Astrocyte of the hippocampus (primary cell): ENCODE measurements at regions not wholly inside any gene's neighbourhood (a gene's known extent, or its start where the extent isn't known, plus 50 kb on each side); places are given as distances from the start of the nearest gene placed in this dataset.
A peak's percentile ranks its signal among the peaks of the same experiment; 100 is the strongest.

Experiments
- DNase-seq: peaks from one replicate; pipeline ENCODE4 v3.0.0; 2011; ENCODE audit warnings: low read depth, low spot score

DNA sequence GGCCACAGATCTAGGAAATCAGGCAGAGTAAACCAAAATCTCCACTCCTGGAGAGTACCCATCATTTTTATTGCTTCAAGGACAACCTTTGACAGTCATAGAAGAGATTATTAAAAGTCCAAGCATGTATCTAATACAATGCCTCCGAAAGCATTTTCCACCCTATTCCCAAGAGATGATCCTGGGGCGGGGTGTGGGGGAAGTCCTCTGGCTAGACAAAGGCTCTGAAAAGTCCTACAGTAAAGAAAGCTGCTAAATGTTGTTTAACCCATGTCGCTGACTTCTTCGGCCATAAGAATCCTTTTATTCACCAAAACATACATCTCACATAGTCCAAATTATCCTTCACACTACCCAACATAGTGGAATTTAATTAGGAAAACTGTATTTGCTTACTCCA, 115.7 kb upstream of the STT3B start:
- no peak for DNase-seq

DNA sequence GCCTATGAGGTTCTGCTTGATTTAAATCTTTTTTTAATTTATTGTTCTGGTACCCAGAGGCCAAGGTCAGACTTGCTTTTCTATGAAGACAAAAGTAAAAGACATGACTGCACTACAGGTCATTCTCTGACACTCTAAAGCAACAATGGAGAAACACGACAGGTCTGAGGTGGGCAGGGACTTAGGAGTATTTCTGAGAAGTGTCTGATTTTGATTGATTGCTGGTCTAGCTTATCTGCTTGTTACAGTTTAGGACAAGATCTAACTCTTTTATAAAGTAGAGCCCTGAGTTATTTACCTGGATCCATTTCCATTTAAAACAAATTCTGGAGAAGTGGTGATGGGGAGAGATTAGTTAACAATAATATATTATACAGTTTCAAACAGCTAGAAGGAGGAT, 115.2 kb upstream of the STT3B start:
- no peak for DNase-seq

DNA sequence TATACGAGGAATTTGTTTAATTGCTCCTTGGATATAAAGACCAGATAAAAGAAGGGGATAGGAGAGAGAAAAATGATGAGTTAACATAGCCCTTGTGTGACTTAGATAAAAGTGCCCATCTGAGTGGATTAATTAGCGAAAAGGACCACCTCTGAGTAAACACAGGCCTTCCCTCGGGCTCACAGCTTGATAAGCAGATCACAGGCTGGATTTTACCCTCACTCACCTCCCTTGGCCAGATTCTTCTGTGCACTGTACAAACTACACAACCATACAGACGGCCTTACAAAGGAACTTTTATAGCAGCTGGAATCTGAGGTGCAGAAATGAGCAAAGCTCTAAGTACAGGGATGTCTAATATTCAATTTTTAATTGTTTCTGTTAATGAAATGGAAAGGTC, 112.4 kb upstream of the STT3B start:
- no peak for DNase-seq

DNA sequence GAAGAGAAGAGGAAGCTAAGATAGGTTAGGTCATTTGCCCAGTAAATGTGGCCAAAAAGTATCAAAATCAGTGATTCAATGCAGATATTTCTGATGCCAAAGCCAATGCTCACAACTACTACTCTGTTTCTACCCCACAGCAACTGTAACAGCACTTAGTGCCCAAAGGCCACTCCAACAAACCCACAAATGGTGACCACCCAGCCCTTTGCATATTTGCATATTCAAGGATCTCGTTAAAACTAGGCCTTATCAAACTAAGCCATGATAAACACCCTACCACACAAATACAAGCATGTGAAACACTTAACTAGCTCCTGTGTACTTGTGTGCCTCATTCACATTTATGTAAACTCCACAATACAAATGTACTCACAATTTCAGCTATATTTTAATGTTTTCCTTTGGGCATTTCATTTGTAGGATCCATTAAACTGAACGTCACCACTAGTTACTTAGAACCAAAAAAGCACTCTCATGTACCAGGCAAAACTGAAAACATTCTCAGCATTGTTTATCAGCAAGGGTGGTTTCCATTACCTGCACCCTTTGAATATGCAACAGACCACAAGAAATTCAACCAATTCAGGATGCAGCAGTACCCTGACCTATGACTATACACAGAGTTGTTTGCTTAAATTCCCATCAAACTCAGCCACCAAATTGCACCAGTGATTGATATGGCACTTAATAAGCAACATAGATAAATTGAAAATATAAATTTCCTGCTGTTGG, 111.2 kb upstream of the STT3B start:
- DNase-seq = peak; percentile 77

DNA sequence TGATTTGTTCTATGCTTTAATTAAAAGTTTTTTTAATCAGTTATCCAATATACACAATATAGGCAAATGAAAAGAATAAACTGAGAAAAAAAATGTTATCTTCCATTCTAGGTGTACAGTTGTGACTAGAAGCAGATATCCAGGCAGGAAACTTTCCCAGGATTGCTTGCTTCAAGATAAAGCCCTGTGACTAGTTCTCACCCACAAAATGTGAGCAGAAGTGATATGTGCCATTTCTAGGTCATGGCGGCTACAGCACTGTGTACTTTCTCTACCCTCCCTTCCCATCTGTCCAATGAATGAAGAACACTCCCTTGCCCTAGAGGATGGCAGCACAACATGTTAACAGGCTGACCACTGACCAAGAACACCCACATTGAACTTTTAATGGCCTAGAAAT, 110.5 kb upstream of the STT3B start:
- no peak for DNase-seq

DNA sequence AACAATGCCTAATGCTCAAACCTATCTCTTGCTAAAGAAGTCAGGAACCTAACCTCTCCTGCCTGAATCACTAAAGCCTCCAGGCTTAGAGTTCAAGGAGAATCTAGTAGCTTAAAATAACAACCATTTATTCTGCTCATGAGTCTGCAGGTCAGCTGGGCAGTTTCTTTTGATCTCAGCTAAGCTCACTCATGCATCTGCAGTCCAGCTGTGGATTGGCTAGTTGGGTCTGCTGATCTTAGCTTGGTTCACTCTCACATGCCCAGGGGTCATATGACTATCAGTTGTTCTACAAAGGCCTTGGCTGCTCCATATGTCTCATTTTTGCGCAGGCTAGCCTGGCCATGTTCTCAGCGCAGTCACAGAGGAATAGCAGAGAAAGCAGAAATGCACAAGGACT, 109.2 kb upstream of the STT3B start:
- DNase-seq = peak; percentile 46

DNA sequence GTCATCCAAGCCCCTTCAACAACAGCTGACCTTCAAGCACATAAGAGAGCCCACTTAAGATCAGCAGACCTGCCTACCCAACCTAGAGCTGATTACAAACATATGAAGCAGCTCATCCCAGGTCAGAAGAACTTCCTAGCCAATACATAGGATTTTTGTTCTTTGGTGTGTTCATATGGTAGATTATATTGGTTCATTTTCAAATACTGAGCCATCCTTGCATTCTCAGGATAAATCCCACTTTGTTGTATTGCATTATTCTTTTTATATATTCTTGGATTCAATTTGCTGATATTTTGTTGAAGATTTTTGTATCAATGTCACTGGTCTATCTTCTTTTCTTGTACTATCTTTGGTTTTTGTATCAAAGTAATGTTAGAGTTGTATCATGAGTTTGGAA, 107.3 kb upstream of the STT3B start:
- no peak for DNase-seq

DNA sequence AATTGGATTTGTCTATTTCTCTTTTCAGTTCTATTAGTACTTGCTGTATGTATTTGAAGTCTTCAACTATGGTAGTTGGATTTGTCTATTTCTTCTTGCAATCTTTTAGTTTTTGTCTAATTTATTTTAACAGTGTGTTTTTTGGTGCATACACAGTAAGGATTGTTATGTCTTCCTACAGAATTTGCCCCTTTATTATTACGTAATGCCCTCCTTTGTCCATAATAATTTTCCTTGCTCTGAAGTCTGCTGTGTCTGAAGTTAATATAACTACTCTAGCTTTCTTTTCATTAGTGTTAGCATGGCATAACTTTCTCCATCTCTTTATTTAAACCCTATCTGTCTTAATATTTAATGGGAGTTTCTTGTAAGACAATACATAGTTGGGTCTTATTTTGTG, 105.1 kb upstream of the STT3B start:
- DNase-seq = no peak

DNA sequence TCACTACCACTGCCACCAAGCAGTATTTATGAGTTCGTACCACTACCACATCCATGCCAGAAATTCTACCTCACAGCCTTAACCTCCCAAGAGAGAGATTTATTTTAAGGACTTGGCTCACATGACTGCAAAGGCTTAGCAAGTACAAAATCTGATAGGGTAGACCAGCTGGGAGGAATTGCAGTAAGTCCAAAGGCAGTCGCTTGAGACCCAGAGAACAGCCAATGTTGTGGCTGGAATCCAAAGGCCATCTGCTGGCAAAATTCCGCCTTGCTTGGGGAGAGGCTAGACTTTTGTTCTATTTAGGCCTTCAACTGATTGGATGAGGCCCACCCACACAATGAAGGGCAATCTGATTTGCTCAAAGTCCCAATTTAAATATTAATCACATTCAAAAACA, 101.4 kb upstream of the STT3B start:
- DNase-seq = no peak

DNA sequence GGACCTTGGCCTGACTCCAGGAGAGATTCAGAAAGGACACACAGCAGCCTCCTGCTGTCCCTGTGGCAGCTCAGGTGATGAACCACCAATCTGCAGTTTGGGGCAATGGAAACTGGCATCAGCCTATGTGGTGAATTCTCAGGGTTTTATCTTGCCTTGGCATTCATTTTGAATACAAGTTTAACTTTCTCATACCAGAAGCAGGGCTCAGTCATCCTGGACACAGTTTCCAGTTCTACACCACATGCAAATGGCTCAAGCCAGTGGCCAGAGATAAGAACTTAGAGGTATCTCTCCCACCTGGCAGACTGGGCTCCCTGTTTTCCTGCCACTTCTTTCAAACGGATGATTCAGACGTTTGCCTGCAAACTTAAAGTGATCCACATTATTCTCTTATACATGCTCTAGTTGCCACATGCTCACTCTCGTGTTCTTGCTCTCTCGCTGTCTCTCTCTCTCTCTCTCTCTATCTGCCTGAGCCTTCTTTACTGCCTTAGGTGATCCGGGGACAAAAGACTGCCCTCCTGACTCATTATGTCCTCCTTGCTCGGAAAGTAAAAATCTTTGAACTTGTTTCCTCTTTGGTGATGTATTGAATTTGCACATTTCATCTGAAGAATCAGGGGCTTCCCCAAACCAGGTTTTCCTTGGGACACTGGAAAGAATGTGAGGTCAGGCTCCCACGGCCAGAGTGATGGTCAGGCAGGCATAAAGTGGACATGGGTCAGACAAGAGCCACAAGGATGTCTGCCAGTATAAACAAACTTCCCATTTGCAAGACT, 99.6 kb upstream of the STT3B start:
- peak; percentile 27 for DNase-seq

DNA sequence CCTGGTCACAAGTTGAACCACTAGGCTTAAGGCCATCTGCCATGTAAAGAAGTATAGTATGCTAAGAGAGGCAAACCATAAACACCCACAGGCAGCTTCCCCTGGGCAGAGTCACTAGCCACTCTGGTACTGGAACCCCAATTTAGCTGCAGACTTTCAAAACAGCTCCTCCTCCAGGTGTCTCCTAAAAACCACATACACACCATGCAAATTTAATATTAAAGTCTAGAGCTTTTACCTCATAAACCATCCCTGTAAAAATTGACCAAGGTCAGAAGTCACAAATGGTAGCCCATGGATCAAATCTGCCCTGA, 99.1 kb upstream of the STT3B start:
- no peak for DNase-seq

DNA sequence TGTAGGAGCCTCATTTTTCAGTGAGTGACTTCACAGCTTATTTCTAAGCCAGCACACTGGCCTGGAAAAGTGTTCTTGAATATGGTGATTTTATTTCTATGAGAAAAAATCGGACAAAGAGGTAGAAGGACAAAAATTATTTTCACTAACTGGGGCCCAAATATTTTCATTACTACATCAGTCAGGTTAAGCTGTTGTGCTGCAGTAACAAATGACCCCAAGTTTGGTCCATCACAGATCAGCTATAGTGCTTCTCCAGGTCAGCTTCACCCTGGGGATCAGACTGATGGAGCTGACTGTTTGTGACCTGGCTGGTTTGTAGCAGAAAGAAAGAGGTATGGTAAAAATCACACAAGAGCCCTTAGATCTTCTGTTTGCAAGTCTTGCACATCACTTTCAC, 97.9 kb upstream of the STT3B start:
- no peak for DNase-seq

DNA sequence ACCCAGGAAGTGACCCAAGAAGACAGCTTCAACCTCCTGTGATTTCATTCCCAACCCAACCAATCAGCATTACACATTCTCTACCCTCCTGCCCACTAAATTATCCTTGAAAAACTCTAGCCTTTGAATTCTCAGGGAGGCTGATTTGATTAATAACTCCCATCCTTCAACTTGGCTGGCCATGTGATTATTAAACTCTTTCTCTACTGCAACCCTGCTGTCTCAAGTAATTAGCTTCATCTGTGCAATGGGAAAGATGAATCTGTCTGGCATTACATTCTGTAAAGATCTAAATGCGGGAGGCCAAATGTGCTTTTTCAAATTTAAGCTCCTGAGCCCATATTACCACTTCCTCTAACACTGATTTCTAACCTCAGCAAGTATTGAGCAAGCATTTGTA, 95.9 kb upstream of the STT3B start:
- DNase-seq = no peak

DNA sequence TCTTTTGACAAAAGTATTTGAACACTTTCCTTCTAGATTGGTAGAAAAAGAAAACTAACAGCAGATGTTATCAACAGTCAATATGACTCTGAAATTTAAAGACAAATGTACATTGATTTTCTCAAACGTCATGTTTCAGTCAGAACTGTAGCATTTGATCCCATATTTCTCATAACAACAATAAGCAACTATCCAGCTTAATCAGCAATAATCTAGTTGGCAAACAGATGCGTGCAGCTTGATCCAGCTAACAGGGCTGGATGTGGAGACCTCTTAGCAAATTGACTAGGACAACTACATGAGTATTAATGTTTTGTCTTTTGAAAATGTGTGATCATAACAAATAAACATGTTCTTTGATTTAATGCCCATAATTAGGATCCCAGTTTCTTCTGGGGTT, 94.0 kb upstream of the STT3B start:
- DNase-seq = no peak

DNA sequence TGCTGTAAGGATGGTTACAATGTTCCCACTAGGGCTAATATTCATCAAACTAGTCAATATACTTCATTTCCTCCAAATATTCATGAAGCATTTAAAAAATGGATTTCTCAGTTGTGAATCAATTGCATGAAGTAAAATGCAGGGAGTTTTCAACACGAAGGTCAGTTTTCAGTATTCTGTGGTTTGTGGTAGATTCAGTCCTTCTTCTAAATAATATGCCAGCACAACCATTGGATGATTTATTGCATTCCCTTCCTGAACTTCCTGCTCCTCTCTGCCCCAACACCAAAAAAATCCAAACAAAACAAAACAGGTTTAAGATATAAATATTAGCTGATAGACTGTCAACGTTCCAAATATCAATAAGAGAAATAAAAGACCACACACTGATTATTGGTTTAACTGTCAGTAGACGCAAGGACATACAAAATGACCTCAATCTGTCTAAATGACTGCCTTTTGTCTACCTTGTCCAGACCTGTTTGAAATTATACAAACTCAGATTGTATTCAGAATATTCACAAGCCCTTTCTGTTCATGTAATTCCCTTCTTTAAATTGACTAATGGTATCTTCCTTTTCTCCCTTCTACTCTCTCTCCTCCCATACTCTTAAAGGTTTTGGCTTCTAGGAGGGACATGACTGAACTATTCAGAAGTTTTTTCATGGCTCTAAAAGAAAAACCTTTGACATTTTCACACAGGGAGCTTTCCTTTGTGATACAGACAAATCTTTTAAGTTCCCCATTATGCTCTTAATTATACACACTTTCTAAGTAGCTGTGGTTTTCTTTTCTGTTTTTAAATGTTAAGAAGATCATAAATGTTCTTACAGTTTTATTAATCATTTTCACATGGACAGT, 92.6 kb upstream of the STT3B start:
- no peak for DNase-seq

DNA sequence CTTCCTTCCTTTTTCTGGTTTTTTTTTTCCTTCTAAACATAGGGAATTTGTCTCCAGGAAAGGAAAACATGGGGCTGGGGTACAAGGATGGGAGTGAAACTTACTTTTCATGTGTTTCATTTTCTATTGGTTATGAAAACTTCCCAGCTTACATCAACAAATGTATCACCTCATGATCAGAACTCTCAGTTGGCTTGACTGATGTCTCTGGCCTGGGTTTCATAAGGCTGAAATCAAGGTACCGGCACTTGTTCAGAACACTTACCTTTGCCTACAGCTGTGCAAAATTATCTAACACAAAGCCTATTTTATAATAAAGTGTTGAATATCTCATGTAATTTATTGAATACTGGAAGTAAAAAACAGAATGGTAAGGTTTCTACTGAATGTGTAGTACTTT, 91.8 kb upstream of the STT3B start:
- no peak for DNase-seq

DNA sequence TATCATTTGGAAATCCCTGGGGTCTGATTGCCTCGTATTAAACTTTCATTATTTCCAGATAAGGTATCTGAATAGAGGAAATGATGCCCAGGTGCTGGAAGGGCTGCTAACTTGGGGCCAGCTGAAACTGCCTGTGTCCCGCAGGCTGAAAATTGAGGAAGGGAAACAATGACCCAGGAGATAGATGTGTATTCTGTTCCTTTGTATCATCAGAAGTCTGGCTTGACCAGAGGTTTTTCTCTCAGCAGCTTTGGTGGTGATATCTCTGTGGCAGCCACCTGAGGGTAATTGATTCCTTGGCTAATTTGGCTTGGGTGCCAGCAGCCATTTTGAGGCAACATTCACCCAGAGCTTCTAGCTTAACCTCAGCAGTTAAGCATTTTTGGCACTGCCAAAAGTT, 90.0 kb upstream of the STT3B start:
- no peak for DNase-seq

DNA sequence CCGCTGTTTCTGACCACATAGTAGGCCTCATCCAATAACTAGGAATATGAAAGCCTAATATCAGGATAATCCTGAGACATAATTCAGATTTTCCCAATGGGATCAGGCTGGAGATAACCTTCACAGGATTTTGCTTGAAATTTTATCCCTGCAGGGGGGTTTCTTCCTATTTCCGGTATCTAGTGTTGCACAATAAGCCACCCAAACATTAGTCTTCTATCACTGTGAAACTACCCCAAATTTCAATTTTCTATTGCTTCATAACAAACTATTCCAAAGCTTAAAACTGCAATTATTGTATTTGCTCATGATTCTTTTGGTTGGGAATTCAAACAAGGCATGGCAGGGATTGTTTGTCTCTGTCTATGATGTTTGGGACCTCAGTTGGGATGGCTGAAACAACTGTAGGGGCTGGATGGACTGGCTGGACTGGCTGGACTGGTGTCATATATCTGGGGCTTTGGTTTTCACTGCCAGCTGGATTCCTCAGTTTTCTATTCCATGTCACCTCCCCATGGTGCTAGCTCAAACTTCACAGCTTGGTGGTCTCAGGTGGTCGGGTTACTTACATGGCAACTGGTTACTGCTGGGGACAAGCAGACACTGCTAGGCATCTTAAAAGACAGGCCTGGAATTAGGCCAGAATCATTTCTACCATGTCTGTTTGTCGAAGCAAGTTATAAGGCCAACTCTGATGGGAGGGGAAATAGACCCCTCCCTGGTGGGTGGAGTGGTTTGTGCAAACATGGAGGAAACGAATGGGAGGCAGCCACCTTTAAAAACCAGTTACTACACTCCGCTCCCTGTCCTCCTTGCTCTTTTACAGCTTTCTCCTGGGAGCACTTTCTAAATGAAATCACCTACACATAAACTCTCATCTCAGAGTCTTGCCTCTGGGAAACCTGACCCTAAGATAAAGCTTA, 88.2 kb upstream of the STT3B start:
- DNase-seq = no peak

DNA sequence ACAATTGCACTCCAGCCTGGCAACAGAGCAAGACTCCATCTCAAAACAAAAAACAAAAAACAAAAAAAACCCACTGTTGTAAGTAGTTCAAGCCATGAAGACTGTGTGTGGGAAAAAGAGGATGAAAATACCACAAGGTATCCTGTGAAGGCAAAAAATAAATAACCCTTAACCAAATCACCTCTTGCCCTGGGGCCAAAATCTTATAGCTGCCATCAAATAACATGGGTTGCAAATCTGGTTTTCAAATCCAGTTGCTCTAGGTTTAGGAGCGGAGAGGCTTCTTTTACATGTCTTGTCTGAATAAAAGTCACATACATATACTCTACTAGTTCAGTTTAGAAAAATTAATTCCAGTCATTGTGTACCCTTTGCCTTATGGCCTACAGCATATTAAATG, 87.0 kb upstream of the STT3B start:
- DNase-seq = no peak

DNA sequence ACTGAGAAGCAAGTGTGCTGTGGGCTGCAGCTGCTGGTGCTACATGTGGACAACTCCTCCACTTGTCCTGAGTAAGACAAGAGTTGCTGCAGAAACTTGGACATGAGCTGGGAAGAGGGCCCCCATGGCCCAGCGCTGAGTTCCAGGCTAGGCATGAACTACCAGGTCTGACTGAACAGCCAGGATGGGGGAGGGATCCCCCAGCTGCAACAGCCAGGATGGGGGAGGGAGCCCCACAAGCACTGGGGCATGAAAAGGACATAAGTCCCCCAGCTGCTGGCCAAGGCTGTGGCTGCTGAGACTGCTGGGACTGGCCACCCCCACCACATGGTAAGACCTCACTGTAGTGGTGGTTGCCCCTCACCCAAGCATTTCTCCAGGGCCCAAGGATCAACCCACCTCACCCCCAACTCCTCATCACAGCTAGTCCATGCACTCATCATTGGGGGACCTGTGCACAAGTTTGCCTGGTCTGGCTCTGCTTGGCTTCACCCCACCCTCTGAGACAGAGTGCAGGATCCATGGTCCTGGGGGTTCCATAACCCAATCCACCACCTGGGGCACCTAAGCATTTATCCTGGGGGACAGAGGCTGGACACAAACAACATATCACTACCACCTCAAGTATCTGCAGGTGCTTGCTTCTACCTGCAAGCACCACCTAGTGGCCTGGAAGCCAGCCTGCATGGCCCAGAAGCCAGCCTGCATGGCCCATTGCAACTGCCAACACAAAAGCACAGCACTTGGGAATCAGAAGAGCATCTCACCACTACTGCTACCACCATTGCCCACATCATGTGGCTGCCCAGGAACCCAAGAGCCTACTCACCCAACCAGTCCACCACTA, 84.5 kb upstream of the STT3B start:
- DNase-seq = no peak

DNA sequence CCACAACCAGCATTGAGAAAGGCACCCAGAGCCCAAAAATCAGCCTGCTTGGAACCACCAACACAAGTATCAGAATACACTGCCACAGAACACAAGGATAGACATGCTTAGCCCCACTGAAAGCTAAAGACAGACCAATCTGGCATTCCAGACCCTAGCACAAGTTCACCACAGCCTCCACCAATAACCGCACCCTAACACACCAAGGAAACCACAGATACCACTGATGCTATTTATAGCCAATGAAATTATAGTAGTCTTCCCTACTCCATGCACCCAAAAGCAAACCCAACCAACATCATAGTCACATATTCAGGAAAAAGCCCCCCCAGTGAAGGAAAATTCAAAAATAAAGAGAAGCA, 83.9 kb upstream of the STT3B start:
- DNase-seq = no peak
